ENCODE measurements at regions not wholly inside any gene's neighbourhood (a gene's known extent, or its start where the extent isn't known, plus 50 kb on each side); places are given as distances from the start of the nearest gene placed in this dataset.
A peak's percentile ranks its signal among the peaks of the same experiment; 100 is the strongest.
"Not testable (repeated sequence)": the region's sequence is repeated elsewhere in the genome, so short reads cannot be mapped to it uniquely, and the experiment has no call there.

DNA sequence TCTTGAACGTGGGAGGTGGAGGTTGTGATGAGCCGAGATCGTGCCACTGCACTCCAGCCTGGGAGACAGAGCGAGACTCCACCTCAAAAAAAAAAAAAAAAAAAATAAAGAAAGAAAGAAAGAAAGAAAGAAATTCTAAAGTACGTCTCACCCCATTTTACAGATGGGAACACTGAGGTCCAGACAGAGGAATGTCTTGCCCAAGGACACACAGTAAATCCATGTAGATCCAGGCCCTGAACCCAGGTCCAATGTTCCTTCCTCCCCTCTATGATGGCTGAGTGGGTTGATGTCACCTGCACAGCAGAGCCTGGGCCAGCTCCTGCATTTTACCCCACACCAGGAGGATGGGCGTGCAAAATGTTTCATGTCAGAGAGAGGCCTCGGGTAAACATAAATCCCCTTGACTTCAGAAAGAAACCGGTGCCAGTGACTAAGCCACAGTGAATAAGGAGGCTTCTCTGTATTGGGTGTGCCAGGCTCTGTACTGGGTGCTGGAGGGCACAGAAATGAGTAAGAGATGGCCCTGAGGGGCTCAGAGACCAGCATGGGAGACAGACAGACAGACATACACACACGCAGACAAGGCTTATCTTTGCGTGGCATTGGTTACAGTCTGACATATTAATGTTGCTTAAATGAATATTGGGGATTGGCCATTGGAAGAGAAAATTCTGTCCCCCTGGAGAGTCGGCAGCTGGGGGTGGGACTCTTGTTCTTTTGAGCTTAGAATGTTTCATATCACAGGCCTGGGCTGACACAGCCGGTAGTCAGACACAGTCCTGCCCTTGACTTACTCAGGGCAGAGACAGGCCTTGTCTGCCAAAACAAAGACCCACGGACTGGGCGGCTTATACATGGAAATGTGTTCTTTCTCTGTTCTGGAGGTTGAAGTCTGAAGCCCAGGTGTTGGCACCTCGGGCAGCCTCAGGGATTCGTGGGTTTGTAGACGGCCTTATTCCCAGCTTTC, 105.4 kb downstream of the MIAT start:
- H3K27me3 ChIP-seq (ENCODE audit: low read depth) = no peaks in the 10 kb centered on the region
- no peak for DNase-seq (ENCODE audit: low spot score in 2 of 2)
- H3K4me3 ChIP-seq = no peak overlapping the region
- no peaks in the 10 kb centered on the region for H3K9me3 ChIP-seq
- no peaks in the 10 kb centered on the region for H3K4me1 ChIP-seq
- no peaks in the 10 kb centered on the region for H3K36me3 ChIP-seq (replicated peaks)
- in situ Hi-C loops (cut with MboI; ENCODE audit: low sequenced_read_pairs) = no loop called here

DNA sequence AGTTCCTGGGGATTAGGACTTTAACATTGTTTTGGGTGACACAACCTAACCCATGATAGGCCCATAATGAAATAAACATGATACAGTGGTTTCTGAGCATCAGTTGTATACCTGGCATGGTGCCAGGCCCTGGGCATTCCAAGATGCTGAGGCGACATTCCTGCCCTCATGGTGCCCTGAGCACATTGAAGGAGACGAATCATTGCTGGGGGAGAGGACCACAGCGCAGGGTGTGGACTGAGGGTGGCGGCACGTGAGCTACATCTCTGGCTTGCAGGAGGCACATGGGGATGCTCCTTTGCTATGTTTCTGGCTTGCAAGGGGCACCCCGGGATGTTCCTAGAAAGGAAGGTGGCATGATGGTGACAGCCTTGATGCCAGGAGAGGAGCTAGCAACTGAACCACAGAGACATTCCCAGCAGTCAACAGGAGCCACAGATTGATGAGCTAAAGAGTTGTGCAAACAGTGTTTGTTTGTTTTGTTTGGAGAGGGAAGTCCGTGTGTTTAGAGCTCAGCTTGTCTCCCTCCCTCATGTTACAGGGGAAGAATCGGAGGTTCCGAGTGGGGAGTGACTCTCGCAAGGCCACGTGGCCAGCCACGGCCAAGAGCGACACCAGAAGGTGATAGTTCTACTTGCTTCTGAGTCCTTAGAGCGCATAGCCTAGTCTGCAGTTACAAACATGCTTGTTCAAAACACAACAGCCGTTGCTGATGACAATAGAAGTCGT, 106.4 kb downstream of the MIAT start:
- in situ Hi-C loops (cut with MboI; ENCODE audit: low sequenced_read_pairs) = no loop called here
- Histone ChIP-seq H3K36me3 (replicated peaks) (no peaks in the 10 kb centered on the region), H3K9me3 (no peaks in the 10 kb centered on the region), H3K4me1 (no peaks in the 10 kb centered on the region), H3K4me3 (no peak overlapping the region), H3K27me3 (ENCODE audit: low read depth) (no peaks in the 10 kb centered on the region)
- DNase-seq (ENCODE audit: low spot score in 2 of 2) = no peak

DNA sequence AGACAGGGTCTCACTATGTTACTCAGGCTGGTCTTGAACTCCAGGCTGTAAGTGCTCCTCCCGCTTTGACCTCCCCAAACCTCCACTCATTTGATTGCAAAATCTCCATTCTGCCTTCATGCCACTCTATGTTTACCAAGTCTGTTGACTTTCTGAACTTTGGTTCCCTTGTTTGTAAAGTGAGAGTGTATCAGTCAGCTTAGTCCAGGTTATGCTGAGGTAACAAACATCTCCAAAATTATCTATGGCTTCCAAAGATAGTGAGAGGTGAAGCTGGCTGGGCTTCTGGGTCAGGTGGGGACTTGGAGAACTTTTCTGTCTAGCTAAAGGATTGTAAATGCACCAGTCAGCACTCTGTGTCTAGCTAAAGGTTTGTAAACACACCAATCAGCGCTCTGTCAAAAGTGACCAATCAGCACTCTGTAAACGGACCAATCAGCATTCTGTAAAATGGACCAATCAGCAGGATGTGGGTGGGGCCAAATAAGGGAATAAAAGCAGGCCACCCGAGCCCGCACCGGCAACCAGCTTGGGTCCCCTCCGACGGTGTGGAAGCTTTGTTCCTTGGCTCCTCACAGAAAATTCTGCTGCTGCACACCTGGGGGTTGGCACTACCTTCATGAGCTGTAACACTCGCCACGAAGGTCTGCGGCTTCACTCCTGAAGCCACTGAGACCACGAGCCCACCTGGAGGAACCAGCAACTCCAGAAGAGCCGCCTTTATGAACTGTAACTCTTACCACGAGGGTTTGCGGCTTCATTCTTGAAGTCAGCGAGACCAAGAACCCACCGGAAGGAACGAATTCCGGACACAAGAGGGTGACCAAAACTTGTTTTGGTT, 109.3 kb downstream of the MIAT start:
- no peaks in the 10 kb centered on the region for H3K9me3 ChIP-seq
- H3K27me3 ChIP-seq (ENCODE audit: low read depth) = no peaks in the 10 kb centered on the region
- in situ Hi-C loops (cut with MboI; ENCODE audit: low sequenced_read_pairs) = no loop called here
- no peak for DNase-seq (ENCODE audit: low spot score in 2 of 2)
- no peak overlapping the region for H3K4me3 ChIP-seq
- H3K4me1 ChIP-seq = no peaks in the 10 kb centered on the region
- H3K36me3 ChIP-seq (replicated peaks) = no peaks in the 10 kb centered on the region

DNA sequence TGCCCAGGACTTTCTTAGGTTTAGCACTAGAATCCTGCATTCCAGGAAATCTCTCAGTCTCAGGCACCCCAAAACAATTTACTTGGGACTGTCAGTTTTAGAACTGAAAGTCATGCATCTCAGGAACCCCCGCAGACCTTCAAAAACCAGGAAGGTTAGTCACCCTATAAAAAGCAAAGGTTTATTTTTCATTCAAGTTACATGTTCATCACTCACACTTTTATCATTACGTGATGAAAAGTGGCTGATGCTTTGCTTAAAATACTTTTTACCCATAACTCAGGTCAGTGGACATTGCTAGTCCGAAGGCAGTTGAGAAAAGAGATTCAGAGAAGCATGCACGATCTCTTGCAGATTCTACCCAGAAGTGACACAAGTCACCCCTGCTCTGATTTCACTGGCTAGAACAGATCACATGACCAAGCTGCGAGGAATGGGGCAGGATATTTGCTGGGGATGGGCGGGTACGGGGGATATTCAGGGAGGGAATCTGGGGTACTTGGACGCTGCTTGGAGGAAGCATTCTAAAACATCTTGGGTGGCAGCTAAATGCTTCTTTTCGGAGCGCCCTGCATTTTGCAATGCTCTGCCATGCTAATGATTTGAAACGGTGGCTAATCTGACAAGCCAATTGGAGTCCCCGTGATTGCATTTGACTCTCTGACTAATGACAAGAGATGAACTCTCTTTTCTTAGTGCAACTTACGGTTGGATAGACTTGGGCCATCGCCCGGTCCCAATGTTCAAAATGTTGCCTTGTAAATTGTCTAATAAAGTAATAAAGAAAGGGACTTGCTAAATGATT, 110.2 kb downstream of the MIAT start:
- H3K9me3 ChIP-seq = no peaks in the 10 kb centered on the region
- no peaks in the 10 kb centered on the region for H3K27me3 ChIP-seq (ENCODE audit: low read depth)
- no peaks in the 10 kb centered on the region for H3K4me1 ChIP-seq
- no peak for DNase-seq (ENCODE audit: low spot score in 2 of 2)
- in situ Hi-C loops (cut with MboI; ENCODE audit: low sequenced_read_pairs) = no loop called here
- H3K36me3 ChIP-seq (replicated peaks) = no peaks in the 10 kb centered on the region
- H3K4me3 ChIP-seq = no peak overlapping the region

DNA sequence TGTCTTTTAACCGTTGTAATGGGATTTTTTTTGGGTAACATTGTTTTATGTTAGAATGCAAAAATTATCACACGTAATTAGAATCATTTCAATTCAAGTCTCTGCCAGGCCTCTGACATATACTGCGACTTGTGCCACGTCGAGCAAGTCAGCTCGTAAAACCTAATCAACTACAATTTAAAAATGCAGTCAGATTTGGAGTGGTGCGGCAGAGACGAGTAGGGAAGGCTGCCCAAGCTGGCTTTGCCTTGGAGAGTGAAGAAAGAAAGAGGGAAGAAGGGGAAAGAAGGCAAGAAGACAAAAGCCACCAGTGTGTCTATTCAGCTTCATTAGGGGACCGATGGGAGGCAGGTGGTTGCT, 110.7 kb downstream of the MIAT start:
- in situ Hi-C loops (cut with MboI; ENCODE audit: low sequenced_read_pairs) = no loop called here
- H3K4me3 ChIP-seq = no peak overlapping the region
- no peaks in the 10 kb centered on the region for H3K4me1 ChIP-seq
- no peaks in the 10 kb centered on the region for H3K9me3 ChIP-seq
- no peak for DNase-seq (ENCODE audit: low spot score in 2 of 2)
- no peaks in the 10 kb centered on the region for H3K27me3 ChIP-seq (ENCODE audit: low read depth)
- no peaks in the 10 kb centered on the region for H3K36me3 ChIP-seq (replicated peaks)

DNA sequence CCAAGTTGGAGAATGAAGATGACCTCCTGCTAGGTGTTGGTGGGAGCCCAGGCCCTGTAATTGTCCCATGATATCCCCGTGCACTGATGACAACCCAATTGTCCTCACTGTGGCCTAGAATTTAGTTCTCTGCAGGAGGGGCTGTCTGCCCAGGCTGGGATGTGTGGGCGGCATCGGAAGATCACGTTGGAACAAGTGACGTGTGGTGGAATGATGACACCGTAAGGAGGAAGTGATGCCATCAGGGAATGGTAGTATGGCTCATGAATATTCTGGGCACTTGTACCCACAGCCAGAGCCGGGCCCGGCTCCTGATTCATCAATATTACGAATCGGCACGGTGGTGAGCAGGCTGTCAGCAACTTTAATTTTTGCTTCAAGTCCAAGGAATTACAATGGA, 111.6 kb downstream of the MIAT start:
- Histone ChIP-seq H3K27me3 (ENCODE audit: low read depth) (no peaks in the 10 kb centered on the region), H3K9me3 (no peaks in the 10 kb centered on the region), H3K36me3 (replicated peaks) (no peaks in the 10 kb centered on the region), H3K4me1 (no peaks in the 10 kb centered on the region), H3K4me3 (no peak overlapping the region)
- DNase-seq (ENCODE audit: low spot score in 2 of 2) = no peak
- in situ Hi-C loops (cut with MboI; ENCODE audit: low sequenced_read_pairs) = no loop called here

DNA sequence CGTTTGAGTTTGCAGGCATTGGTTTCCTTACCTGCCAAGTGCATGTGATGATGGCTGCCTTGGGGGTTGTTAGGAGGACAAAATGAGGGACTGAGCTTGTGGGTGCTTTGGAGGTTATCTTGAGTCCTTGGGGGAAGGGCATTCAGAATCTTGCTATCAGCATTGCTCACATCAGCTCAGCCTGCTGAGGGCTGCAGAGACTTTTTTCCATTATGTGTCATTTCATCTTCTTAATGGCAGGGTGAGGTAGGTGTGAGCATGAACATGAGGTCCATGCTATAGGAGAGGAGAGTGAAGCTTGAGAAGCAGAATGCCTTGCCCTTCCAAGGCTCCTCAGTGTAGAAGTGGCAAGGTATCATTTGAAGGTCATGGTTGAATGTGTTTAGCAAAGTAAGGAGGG, 112.3 kb downstream of the MIAT start:
- Histone ChIP-seq H3K36me3 (replicated peaks) (no peaks in the 10 kb centered on the region), H3K9me3 (no peaks in the 10 kb centered on the region), H3K4me1 (no peaks in the 10 kb centered on the region), H3K27me3 (ENCODE audit: low read depth) (no peaks in the 10 kb centered on the region), H3K4me3 (no peak overlapping the region)
- in situ Hi-C loops (cut with MboI; ENCODE audit: low sequenced_read_pairs) = no loop called here
- DNase-seq (ENCODE audit: low spot score in 2 of 2) = no peak

DNA sequence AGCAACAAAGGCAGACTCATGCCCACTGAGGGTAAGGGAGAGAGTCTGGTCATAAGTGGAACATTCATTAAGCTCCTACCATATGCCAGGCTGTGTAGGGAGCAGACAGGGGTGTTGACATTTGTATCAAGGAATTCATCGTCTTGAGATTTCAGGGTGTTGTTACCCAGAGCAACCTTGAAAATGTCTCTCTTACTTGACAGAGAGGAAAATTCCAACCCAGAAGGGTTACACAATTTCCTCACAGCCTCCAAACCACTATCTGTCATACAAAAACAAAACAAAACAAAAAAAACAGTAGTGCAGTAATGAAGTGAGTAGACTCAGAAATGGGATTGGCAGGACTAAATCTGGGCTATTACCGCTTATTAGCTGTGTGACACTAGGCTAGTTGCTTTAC, 113.2 kb downstream of the MIAT start:
- in situ Hi-C loops (cut with MboI; ENCODE audit: low sequenced_read_pairs) = no loop called here
- Histone ChIP-seq H3K36me3 (replicated peaks) (no peaks in the 10 kb centered on the region), H3K27me3 (ENCODE audit: low read depth) (no peaks in the 10 kb centered on the region), H3K4me3 (no peak overlapping the region), H3K4me1 (no peaks in the 10 kb centered on the region), H3K9me3 (no peaks in the 10 kb centered on the region)
- no peak for DNase-seq (ENCODE audit: low spot score in 2 of 2)

DNA sequence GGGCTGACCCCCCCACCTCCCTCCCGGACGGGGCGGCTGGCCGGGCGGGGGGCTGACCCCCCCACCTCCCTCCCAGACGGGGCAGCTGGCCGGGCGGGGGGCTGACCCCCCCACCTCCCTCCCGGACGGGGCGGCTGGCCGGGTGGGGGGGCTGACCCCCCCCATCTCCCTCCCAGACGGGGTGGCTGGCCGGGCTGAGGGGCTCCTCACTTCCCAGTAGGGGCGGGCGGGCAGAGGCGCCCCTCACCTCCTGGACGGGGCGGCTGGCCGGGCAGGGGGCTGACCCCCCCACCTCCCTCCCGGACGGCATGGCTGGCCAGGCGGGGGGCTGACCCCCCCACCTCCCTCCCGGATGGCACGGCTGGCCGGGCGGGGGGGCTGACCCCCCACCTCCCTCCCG, 115.7 kb downstream of the MIAT start:
- H3K9me3 ChIP-seq; in situ Hi-C loops (cut with MboI; ENCODE audit: low sequenced_read_pairs); DNase-seq (ENCODE audit: low spot score in 2 of 2); H3K4me3 ChIP-seq; H3K27me3 ChIP-seq (ENCODE audit: low read depth); H3K36me3 ChIP-seq (replicated peaks): not testable (repeated sequence)
- H3K4me1 ChIP-seq = peaks cover 11% of the 10 kb centered on the region

DNA sequence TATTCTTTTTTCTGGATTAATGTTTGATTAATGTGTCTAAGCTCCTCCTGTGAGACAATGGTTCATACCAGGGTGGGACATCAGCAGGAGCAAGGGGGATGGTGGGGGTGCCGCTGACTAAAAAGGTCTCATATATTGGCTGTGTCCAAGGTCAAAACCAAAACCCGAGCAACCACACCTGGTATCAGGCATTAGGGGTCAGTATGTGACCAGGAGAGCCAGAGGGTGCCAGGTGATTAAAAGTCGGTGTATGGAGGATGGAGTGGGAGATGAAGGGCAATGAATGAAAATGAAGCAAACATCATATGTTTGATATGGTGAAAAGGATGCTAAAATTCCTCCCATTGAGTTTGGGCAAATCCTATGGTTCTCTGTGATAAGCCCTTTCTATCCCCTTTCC, 118.0 kb downstream of the MIAT start:
- H3K27me3 ChIP-seq (ENCODE audit: low read depth) = no peaks in the 10 kb centered on the region
- in situ Hi-C loops (cut with MboI; ENCODE audit: low sequenced_read_pairs) = no loop called here

DNA sequence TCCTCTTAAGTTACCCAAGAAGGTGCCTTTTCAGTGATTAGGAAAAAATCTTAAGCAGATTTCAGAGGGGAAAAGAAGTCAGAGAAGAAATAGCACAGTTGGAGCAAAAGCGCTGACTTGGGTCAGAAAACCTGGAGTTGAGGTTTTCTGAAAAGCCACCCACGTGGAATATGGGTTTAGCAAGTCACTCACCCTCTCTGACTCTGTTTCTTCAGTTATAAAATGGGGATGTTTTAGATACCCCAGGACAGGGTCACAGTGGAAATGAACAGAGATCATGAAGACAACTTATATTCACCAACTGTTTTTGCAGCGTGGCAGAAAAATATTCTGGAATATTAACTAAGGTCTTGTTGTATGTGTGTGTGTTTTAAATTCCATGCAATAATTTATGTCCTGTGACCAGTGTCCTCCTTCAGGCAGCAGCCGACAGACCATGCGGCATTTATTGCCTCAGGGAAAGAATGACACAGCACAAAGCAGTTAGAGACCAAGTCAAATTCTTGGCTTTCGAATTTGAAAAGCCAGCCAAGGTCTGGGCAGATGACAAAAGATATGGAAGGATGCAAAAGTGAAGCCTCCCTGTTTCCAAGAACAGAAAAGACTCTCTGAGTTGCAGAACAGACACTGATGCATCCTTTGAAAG, 119.9 kb downstream of the MIAT start:
- peaks cover 11% of the 10 kb centered on the region for H3K4me1 ChIP-seq
- DNase-seq (ENCODE audit: low spot score in 2 of 2) = peak; percentile 45 to 52
- H3K27me3 ChIP-seq (ENCODE audit: low read depth) = no peaks in the 10 kb centered on the region
- in situ Hi-C loops (cut with MboI; ENCODE audit: low sequenced_read_pairs) = no loop called here
- H3K9me3 ChIP-seq = no peaks in the 10 kb centered on the region
- H3K4me3 ChIP-seq = no peak overlapping the region
- no peaks in the 10 kb centered on the region for H3K36me3 ChIP-seq (replicated peaks)

More for the DNA sequence above, 118.0 kb downstream of the MIAT start:
- Histone ChIP-seq H3K36me3 (replicated peaks) (no peaks in the 10 kb centered on the region), H3K4me3 (no peak overlapping the region), H3K4me1 (peaks cover 11% of the 10 kb centered on the region), H3K9me3 (no peaks in the 10 kb centered on the region)
- no peak for DNase-seq (ENCODE audit: low spot score in 2 of 2)

DNA sequence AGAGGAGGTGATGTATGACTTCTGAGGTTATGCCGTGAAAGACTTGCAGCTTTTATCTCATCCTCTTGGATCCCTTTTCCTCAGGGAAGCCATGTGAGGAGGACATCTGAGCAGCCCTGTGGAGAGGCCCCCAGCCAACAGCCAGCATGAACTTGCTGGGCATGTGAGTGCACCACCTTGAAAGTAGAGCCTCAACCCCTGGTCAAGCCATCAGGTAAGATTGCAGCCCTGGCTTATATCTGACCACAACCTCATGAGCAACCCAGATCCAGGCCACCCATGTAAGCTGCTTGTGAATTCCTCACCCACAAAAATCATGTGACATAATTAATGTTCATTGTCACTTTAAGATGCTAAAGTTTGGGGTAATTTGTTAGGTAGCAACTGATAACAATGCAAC, 121.0 kb downstream of the MIAT start:
- no peak for DNase-seq (ENCODE audit: low spot score in 2 of 2)
- no peaks in the 10 kb centered on the region for H3K9me3 ChIP-seq
- no peak overlapping the region for H3K4me3 ChIP-seq
- peaks cover 11% of the 10 kb centered on the region for H3K4me1 ChIP-seq
- in situ Hi-C loops (cut with MboI; ENCODE audit: low sequenced_read_pairs) = no loop called here
- no peaks in the 10 kb centered on the region for H3K27me3 ChIP-seq (ENCODE audit: low read depth)
- H3K36me3 ChIP-seq (replicated peaks) = no peaks in the 10 kb centered on the region

DNA sequence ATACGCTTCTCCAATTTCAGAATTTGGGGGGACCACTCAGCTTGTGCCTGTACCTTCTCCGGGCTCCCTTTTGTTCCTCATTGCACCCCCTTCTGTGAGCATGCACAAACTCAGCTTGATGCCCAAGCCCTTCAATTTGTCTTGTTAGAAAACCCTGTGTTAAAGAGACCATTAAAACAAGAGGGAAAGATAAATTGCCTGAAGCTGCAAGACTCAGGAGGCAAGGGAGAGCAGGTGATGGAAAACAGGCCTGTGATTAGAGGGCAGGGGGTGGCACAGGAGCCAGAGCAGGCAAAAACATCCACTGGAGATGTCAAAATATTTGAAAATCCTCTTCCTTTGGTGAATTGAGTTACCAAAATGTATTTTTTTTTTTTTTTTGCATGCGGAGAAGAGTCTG, 121.7 kb downstream of the MIAT start:
- no peak for DNase-seq (ENCODE audit: low spot score in 2 of 2)
- in situ Hi-C loops (cut with MboI; ENCODE audit: low sequenced_read_pairs) = no loop called here
- Histone ChIP-seq H3K27me3 (ENCODE audit: low read depth) (no peaks in the 10 kb centered on the region), H3K4me3 (no peak overlapping the region), H3K9me3 (no peaks in the 10 kb centered on the region), H3K4me1 (peaks cover 11% of the 10 kb centered on the region), H3K36me3 (replicated peaks) (no peaks in the 10 kb centered on the region)
